ENCODE measurements at regions not wholly inside any gene's neighbourhood (a gene's known extent, or its start where the extent isn't known, plus 50 kb on each side); places are given as distances from the start of the nearest gene placed in this dataset.

- ChIA-PET CTCF (interaction anchor here (0.6 kb wide), 1 partner anchor 10 kb away, joined by 3 read pairs; no protein-coding TSS in a partner anchor), POLR2A (no interaction called here)
- TF ChIP-seq TRIM28 (IDR thresholded peaks at IDR 0.05; ENCODE audit: borderline replicate concordance, low read length) (no peak), ZNF704 (tag by site-specific recombination; IDR thresholded peaks at IDR 0.05) (no peak), ZSCAN5A (tag by site-specific recombination; IDR thresholded peaks at IDR 0.05) (no peak), ZNF747 (tag by site-specific recombination; IDR thresholded peaks at IDR 0.05) (no peak), PRDM10 (tag by site-specific recombination; IDR thresholded peaks at IDR 0.05) (no peak), ZNF146 (tag by site-specific recombination; IDR thresholded peaks at IDR 0.05) (no peak), AEBP2 (tag by site-specific recombination; IDR thresholded peaks at IDR 0.05; ENCODE audit: borderline replicate concordance) (no peak), ZNF658 (tag by site-specific recombination; IDR thresholded peaks at IDR 0.05) (no peak), ZNF626 (tag by site-specific recombination; IDR thresholded peaks at IDR 0.05) (no peak), IKZF3 (tag by site-specific recombination; IDR thresholded peaks at IDR 0.05) (no peak)
- Histone ChIP-seq H3K9me3 (ENCODE audit: control insufficient read depth, insufficient read depth, low read depth, low read length) (no peaks in the 10 kb centered on the region), H3K4me1 (ENCODE audit: control insufficient read depth, insufficient read depth, low read length) (no peaks in the 10 kb centered on the region), H3K4me3 (ENCODE audit: low read depth, low read length) (no peak overlapping the region), H3K27ac (ENCODE audit: extremely low read depth, low read depth, low read length) (no peak overlapping the region), H3K36me3 (ENCODE audit: control insufficient read depth in 2 of 2, insufficient read depth in 1 of 2, low read length in 2 of 2) (no peaks in the 10 kb centered on the region)
Measured at GRCh38 chr22:47250995-47251765, 488.7 kb downstream of the TBC1D22A start.

- no peak overlapping the region for H3K4me3 ChIP-seq (ENCODE audit: low read depth, low read length)
- no peaks in the 10 kb centered on the region for H3K9me3 ChIP-seq (ENCODE audit: control insufficient read depth, insufficient read depth, low read depth, low read length)
- no peak overlapping the region for H3K27ac ChIP-seq (ENCODE audit: extremely low read depth, low read depth, low read length)
- ChIA-PET CTCF (no interaction called here), POLR2A (no interaction called here)
- no peaks in the 10 kb centered on the region for H3K36me3 ChIP-seq (ENCODE audit: control insufficient read depth in 2 of 2, insufficient read depth in 1 of 2, low read length in 2 of 2)
- H3K4me1 ChIP-seq (ENCODE audit: control insufficient read depth, insufficient read depth, low read length) = no peaks in the 10 kb centered on the region
- TF ChIP-seq YY2 (tag by site-specific recombination; IDR thresholded peaks at IDR 0.05) = no peak
- peak; percentile 60 for TF ChIP-seq GLIS1 (tag by site-specific recombination; IDR thresholded peaks at IDR 0.05)
- TF ChIP-seq ZNF433 (tag by site-specific recombination; IDR thresholded peaks at IDR 0.05; ENCODE audit: low read depth) = no peak
- no peak for TF ChIP-seq ZNF837 (tag by site-specific recombination; IDR thresholded peaks at IDR 0.05)
- TF ChIP-seq ZIC2 (tag by site-specific recombination; IDR thresholded peaks at IDR 0.05) = peak; percentile 60
Measured at GRCh38 chr22:47249370-47249928, 487.0 kb downstream of the TBC1D22A start.
